ENCODE measurements at regions not wholly inside any gene's neighbourhood (a gene's known extent, or its start where the extent isn't known, plus 50 kb on each side); places are given as distances from the start of the nearest gene placed in this dataset.

DNA sequence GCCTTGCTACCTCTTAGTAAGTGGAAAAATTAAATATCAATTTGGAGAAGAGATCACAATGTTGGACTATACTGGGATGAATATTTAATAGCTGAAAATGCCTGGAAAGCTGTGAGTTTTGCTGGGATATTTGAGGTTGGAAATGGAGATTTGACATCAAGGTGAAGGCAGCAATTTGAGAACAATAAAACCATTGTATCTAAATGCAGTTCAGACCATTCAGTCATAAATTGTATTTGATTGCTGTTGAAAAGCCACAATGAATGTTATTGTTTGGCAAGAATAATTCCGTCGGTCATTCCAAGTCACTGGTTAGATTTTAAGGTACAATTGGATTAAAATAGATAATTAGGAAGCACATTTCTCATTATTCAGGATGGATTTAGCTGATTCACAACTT lies 325.6 kb downstream of the HRH4 start:
- Mint-ChIP-seq H3K36me3 (ENCODE audit: insufficient read depth in 1 of 3, low read depth in 3 of 3) (peaks cover 0 to 13% (median 0%) of the 10 kb centered on the region in 3 experiments; a peak in 5 of 7 replicates), H3K9me3 (peaks cover 0 to 5% of the 10 kb centered on the region in 2 experiments; a peak in 3 of 5 replicates), H3K27me3 (ENCODE audit: low read depth) (no peaks in the 10 kb centered on the region), H3K4me3 (no peak overlapping the region), H3K27ac (no peak overlapping the region), H3K4me1 (peaks cover 7 to 9% of the 10 kb centered on the region in 2 experiments)
- TF ChIP-seq, protein P1, sequence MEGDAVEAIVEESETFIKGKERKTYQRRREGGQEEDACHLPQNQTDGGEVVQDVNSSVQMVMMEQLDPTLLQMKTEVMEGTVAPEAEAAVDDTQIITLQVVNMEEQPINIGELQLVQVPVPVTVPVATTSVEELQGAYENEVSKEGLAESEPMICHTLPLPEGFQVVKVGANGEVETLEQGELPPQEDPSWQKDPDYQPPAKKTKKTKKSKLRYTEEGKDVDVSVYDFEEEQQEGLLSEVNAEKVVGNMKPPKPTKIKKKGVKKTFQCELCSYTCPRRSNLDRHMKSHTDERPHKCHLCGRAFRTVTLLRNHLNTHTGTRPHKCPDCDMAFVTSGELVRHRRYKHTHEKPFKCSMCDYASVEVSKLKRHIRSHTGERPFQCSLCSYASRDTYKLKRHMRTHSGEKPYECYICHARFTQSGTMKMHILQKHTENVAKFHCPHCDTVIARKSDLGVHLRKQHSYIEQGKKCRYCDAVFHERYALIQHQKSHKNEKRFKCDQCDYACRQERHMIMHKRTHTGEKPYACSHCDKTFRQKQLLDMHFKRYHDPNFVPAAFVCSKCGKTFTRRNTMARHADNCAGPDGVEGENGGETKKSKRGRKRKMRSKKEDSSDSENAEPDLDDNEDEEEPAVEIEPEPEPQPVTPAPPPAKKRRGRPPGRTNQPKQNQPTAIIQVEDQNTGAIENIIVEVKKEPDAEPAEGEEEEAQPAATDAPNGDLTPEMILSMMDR (conservative IDR thresholded peaks at IDR 0.05): no peak
- Histone ChIP-seq H3K18ac (ENCODE audit: insufficient read length, low read depth, low read length) (no peak overlapping the region), H3K23ac (ENCODE audit: insufficient read length, low read depth, low read length) (no peak overlapping the region), H2BK120ac (ENCODE audit: low read depth, low read length, poor library complexity, severe bottlenecking) (no peak overlapping the region), H3K4me2 (ENCODE audit: insufficient read depth, insufficient read length, low read length) (no peak overlapping the region), H3K9me3 (ENCODE audit: control insufficient read depth, low read depth, low read length) (no peaks in the 10 kb centered on the region), H2AFZ (ENCODE audit: low read length) (no peak overlapping the region), H3K9ac (ENCODE audit: extremely low read depth, insufficient read length, low read length) (no peak overlapping the region), H2BK12ac (ENCODE audit: insufficient read length, low read depth, low read length) (no peak overlapping the region), H4K5ac (ENCODE audit: insufficient read length, low read depth, low read length) (no peak overlapping the region), H3K4ac (ENCODE audit: low read depth, low read length) (no peak overlapping the region), H3K27ac (ENCODE audit: insufficient read length, low read depth, low read length) (no peak overlapping the region), H2AK5ac (ENCODE audit: insufficient read length, low read length) (no peak overlapping the region), H3K14ac (ENCODE audit: insufficient read depth, low read length) (no peak overlapping the region), H3T11ph (ENCODE audit: low read length) (no peak overlapping the region), H2BK5ac (ENCODE audit: insufficient read length, low read length) (no peak overlapping the region), H4K91ac (ENCODE audit: insufficient read length, low read depth, low read length) (no peak overlapping the region), H3K56ac (ENCODE audit: insufficient read length, low read depth, low read length) (no peak overlapping the region), H3K79me1 (ENCODE audit: insufficient read depth, low read depth, low read length, poor library complexity, severe bottlenecking) (no peaks in the 10 kb centered on the region), H3K79me2 (ENCODE audit: insufficient read depth, low read length) (no peaks in the 10 kb centered on the region), H4K8ac (replicated peaks; ENCODE audit: insufficient read length, low read depth, low read length) (no peak overlapping the region), H2BK15ac (ENCODE audit: low read depth, low read length) (no peak overlapping the region), H4K20me1 (ENCODE audit: control insufficient read depth, insufficient read depth, insufficient read length) (no peaks in the 10 kb centered on the region), H3K27me3 (ENCODE audit: insufficient read depth, low read length) (no peaks in the 10 kb centered on the region), H3K4me1 (ENCODE audit: insufficient read depth, low read length) (no peaks in the 10 kb centered on the region; the same call in 1 of the 2 replicates), H3K23me2 (ENCODE audit: insufficient read length, low read depth, low read length, poor library complexity, severe bottlenecking) (no peaks in the 10 kb centered on the region), H2BK20ac (ENCODE audit: low read depth, low read length, poor library complexity, severe bottlenecking) (no peak overlapping the region)
- no CpG with 5 or more reads among the region's 2 CpGs for WGBS (ENCODE audit: extremely low coverage, insufficient read length, low lambda C conversion rate)
- no peak for DNase-seq
